ENCODE measurements at regions not wholly inside any gene's neighbourhood (a gene's known extent, or its start where the extent isn't known, plus 50 kb on each side); places are given as distances from the start of the nearest gene placed in this dataset.
A peak's percentile ranks its signal among the peaks of the same experiment; 100 is the strongest.

DNA sequence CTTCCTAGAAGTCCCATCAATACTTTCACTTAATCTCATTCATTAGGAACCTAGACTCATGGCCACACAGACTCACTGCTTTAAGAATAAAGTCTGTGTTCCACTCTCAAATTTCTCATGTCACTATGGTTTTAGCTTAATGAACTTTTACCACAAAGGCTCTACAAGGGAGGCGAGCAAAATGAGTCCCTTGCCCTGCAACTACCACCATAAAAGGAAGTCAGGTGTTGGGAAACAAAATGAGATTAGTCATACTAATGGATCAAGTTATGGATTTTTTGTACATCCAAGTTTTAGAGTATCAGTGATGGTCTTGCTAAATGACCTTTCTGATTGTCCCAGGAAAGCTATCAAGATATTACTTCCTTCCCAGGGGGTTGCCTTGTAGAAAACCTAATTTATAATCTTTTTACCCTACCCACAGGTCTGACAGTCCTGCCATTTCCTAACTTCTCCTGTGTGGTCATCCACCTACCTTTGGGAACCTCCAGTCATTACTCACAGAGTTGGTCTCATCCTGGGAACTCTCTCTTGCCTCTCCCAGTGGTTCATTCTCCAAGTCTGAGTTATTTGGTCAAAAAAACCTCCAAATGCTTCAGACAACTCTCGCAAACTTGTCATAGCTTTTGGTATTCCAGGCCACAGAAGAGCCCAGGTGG, 51.8 kb upstream of the SLC16A1 start:
- intact Hi-C loops (cut with DNase I, micrococcal nuclease), result no loop called here
- no peak for ATAC-seq

GRCh38 chr1:113008365-113008714, 52.3 kb upstream of the SLC16A1 start:
- DNase-seq (no peak), ATAC-seq (no peak)
- intact Hi-C loops (cut with DNase I, micrococcal nuclease), result no loop called here

More for the DNA sequence above, 51.8 kb upstream of the SLC16A1 start:
- DNase-seq, result no peak

DNA sequence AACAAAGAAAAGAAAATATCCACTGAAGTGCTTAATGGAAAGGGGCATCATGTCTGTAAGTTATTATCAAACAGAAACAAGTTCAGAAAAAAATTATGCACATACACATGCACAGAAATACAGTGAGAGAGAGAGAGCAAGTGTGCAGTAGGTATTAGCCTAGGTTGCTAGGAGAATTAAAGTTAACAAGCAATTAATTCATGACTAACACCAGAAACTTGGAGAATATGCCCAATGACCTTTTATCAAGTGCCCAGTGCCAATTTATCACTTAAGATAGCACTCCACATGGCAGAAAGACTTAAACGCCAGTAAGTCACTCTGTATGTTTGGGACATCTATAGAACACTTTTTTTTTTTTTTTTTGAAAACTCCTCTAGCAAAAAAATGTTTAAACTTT, 56.2 kb upstream of the SLC16A1 start:
- DNase-seq (no peak), ATAC-seq (peak; percentile 6)
- intact Hi-C loops (cut with DNase I, micrococcal nuclease), result no loop called here

DNA sequence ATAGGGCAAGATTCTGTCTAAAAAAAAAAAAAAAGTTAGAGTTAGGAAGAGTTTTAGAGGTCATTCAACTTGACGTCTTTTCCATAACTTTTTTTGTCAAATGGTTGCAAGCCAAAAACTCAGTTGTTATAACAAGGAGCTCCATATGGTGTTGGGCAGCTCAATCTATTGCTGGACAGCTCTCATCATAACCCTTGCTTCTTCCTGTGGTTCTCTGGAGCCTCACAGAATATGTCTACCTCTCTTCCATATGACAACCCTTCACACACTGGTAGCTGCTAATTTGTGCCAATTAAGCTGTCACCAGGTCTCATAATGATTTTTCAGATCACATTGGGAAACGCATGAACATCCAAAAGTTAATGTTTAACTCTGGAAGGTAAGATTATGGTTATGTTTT, 57.8 kb upstream of the SLC16A1 start:
- ATAC-seq (peak; percentile 73), DNase-seq (no peak)
- intact Hi-C loops (cut with DNase I, micrococcal nuclease), result no loop called here

DNA sequence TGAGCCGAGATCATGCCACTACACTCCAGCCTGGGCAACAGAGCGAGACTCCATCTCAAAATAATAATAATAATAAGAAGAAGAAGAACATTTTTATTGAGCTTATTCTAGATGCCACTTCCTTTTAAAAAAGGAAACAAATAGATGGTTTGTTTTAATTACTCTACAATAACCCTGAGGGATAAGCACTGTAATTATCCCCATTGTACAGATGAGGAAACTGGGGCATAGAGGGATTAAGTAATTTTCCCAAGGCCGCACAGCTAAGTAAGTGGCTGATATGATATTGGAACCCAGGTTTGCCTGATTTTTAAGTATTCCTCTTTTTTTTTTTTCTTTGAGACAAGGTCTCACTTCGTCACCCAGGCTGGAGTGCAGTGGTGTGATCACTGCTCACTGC, 58.5 kb upstream of the LRIG2 start:
- intact Hi-C loops (cut with DNase I, micrococcal nuclease), result no loop called here
- DNase-seq (no peak), ATAC-seq (no peak)

DNA sequence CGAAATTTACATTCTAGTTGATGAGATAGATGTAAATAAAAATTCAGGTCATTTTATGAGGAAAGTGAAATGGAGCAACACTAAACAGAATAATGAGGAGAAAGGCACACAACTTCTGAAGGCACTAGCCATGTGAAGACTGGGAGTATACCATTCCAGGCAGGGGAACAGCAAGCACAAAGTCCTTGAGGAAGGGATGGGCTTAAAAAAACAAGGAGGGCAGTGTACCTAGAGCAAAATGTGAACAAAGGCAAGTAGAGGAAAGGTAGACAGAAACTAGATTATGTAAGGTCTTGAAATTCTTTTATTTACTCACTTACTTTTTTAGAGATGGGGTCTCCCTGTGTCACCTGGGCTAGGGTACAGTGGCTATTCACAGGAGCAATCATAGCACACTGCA, 54.1 kb upstream of the LRIG2 start:
- DNase-seq (peak in 1 of 2 donors; percentile 47), ATAC-seq (peak; percentile 92)
- intact Hi-C loops (cut with DNase I, micrococcal nuclease), result no loop called here

DNA sequence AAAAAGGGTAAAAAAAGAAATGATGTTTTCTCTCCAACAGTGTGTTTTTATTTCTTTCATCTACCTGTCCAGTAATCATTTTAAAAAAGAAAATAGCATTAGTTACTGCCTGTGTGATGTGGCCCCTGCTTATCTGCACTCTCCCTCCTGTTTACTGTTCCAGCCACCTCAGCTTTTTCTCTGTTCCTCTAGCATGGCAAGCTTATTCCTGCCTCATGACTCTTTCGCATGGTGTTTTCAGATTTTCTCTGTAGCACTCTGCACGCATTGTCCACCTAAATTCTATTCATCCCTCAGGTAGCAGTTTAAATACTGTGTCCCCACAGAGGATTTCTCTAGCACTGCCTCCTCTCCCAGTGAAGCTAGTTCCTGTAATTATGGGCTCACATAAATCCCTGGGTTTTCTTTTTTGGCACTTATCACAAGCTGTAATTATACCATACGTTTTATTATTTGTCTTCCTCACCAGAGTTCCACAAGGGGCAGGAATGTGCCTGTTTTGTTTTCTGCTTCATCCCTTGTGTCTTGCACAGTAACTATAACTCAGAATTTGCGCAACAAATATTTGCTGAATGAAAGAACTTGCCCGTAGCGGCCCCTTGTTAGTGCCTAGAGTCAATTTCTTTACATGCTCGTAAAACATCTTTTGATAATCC, 51.4 kb upstream of the LRIG2 start:
- intact Hi-C loops (cut with DNase I, micrococcal nuclease), result no loop called here
- DNase-seq, result no peak
- peak; percentile 58 for ATAC-seq

Measured in left colon (tissue), 2 donors.